Ramos (cell line): ENCODE measurements at regions not wholly inside any gene's neighbourhood (a gene's known extent, or its start where the extent isn't known, plus 50 kb on each side); places are given as distances from the start of the nearest gene placed in this dataset.

Experiments used
- in situ Hi-C: fragments of 300-500 bp; cut with MboI; formaldehyde crosslinking; loops from one replicate; pipeline ENCODE4 v1.14.3; 2022; ENCODE audit warnings: low sequenced_read_pairs; ENCODE audit not compliant: unreplicated experiment

DNA sequence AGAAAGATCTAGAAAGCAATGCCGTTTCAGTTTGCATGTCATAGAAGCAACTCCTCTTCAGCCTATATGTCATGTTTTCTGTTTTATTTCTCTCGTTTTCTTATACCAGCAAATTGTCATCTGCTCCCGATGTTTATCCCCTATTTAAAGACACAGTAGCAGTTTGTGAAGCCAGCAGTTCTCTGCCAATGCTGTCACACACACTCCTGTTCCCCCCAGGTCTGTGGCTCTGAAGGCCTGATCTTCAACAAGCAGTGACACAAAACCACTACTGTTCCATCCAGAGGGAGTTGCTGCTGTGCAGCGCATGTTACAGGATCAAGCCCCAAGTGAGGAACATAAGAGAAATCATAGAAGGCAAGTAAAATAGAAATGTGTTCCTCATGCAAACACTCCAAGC, 364.1 kb upstream of the SLC30A5 start:
- in situ Hi-C loops, result no loop called here

- in situ Hi-C loops, result no loop called here
These were observed 363.4 kb upstream of the SLC30A5 start for GRCh38 chr5:68730220-68730978.

DNA sequence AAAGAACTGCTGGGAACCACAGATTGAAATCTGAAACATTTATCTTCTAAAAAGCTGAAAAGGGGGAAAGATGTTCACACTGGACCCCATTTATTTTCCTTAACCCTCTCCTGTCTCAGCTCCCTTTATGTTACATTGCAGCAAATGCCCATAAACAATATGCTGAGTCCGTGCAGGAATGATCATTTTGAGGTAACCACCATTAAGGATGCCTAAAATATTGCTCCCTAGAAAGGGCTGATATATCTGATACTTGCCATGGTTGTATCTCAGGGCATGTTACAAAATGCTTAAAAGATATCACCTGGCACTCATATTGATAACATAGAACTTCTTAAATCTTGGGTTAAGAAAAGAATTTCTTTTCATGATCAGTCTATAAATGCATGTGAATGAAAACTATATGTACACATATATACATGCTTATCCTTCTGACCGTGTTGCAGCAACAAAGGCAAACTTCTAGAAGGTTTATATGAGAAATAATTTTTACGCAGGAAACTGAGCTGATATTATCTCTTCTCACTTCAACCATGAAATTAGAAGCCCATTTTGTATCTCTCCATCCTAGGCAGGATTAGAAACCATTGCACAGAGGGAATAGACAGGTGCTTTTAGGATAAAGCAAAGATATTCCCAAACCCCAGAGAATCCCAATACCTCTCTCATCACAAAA, 362.7 kb upstream of the SLC30A5 start:
- in situ Hi-C loops, result no loop called here

- in situ Hi-C loops, result no loop called here
These were observed 361.6 kb upstream of the SLC30A5 start for GRCh38 chr5:68732251-68732650.

GRCh38 chr5:68734781-68735180, 359.0 kb upstream of the SLC30A5 start:
- in situ Hi-C loops, result no loop called here

GRCh38 chr5:68738236-68738635, 355.6 kb upstream of the SLC30A5 start:
- in situ Hi-C loops, result no loop called here

DNA sequence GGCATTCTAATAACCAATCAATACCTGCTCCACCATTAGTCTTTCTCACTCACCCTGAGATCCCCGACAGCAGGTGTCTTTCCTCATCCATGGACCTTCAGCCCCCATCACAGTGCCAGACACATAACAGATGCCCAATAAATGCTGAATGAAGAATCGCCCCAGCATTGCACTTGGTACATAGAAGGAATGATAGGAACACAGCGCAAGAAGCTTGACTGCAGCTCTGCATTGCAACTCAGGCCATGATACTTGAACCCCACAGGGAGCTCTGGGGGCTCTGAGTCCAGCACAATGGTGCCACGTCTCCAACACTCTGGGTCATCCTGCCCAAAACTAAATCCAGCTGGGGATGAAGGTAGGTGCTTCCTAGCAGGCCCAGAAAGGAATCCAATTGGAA, 355.0 kb upstream of the SLC30A5 start:
- in situ Hi-C loops, result no loop called here

- in situ Hi-C loops, result no loop called here
These were observed 354.1 kb upstream of the SLC30A5 start for GRCh38 chr5:68739752-68740151.

DNA sequence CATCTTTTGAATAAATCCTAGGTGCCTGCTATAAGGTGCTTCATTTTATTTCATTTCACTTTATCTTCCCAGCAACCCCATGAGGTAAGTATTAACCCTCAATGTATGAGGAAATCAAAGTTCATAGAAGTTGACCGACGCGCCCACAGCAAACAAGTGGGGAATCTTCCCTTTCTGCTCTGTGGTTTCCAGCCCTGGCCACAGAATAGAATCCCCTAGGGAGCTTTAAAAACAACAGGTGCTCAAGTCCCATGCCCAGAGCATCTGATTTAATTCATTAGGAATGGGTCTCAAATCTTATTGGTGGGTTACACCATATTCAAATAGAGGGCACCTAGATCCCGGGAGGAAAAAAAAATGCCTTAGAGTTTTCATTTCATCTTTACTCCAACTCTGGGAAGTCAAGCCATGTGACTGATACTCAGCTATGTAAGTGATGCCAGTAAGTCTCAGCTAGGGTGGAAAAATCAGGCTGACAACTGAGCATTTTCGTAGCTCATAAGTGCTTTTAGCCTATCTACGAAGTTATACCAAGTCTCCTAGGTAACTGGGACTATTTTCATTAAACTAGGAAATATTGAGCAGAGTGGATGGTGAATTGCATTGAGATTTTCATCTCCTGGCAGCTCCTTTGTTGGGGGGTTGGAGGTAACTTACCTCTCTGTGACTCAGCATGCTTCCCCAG, 353.4 kb upstream of the SLC30A5 start:
- in situ Hi-C loops, result no loop called here

DNA sequence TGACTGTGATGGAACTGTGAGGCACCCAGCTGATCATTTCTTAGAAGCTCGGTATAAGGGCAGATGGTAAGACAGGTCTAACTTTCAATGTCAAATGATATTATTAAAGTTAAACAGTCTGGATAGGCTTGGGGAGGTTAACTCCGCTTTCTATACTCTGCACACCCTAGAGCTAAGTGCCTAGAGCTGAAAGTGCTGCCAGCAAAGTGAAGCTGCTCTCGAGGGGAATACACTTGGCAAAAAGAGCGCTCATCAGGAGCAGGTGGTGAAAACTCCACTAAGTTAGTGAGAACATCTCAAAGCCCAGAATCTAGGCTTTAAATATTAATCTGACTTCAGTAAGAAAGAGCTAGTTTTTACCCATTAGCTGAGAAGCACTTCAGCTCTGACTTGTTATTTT, 349.6 kb upstream of the SLC30A5 start:
- in situ Hi-C loops, result no loop called here

DNA sequence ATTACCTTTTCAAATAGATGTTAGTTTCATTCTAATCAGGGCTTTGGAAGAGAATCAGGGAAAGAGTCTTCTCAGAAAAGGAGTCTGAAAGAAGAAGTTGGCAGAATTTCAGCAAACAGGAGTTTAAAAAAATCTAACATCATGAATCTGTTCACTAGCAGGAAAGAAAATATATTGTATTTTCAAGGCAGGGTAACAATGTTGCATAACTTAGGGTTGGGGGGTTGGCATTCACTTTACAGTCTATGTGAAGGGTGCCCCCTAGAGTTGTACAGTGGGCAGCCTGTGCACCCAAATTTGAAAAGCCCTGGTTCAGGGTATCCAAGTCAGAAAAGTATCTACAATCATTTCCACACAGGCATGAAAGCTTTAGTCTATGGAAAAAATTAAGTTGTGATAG, 348.4 kb upstream of the SLC30A5 start:
- in situ Hi-C loops, result no loop called here

DNA sequence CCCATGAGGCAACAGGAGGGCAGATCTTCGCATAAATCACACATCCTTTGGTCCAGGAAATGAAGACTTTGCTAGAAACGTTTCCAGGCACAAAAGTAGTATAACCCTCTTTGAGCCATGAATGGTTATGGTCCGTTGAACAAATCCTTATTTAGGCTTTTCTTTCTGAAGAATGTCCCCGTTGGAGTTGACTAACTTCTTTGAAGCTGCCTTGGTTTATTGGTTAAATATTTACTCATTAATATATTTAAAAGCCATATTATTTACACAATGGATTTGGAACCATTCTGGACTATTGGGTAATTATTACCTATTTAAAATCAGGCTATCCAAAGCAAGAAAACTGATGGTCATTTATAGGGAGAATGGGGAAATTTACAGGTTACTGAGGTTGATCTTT, 347.6 kb upstream of the SLC30A5 start:
- in situ Hi-C loops, result no loop called here

DNA sequence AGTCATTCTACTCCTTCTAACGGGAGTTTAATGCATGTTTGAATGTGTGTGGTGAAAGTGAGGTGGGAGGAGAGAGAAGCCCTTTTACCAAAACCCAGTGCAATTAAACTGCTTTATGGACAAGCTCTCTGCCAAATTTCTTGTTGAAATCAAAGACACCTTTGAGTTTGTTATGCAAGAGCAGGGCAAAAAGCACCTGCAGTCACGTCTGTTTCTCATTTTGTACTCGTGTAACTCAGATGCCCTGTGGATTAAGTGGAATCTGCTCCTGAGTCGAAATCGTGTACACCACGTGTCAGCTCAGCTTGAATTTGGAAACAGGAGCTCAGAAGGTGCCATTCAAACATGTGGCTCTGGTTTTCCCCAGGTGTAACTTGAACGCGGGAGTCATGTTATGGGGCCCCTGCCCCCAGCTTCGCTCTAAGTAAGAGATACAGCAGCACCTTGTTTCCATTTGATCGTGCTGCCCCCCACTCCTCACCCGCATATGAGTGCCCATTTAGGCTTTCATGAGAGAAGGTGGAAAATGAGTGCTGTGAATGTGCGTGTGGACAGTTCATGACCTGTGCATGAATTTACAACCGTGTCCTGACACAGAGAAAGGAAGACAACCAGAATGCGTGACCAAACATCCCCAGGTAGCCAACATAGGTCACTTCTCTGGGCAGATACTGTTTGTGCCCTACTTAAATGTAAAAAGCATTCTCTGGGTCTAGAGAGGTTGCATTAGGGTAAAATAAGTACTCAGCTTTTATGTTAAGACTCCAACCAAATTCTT, 347.0 kb upstream of the SLC30A5 start:
- in situ Hi-C loops, result no loop called here

GRCh38 chr5:68747521-68747920, 346.3 kb upstream of the SLC30A5 start:
- in situ Hi-C loops, result no loop called here

- in situ Hi-C loops, result no loop called here
These were observed 345.7 kb upstream of the SLC30A5 start for GRCh38 chr5:68748101-68748500.

DNA sequence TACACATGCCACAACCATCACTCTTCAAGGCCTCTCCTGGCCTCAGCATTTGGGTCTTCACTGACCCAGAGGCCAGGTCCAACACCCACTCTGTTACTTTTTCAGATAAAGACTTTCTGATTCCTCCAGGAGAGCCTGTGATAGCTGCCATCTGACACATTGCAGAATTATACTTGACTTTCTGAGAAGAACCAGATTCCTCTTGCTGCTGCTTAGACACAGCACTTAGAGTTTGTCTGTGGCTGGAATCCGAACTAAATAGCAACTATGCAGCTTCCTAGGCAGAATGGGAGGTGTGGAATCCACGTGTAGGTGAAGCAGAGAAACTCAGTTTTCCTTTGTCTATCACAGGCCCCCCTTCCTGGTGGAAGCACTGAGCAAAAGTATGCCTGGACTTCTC, 344.7 kb upstream of the SLC30A5 start:
- in situ Hi-C loops, result no loop called here

- in situ Hi-C loops, result no loop called here
These were observed 344.2 kb upstream of the SLC30A5 start for GRCh38 chr5:68749631-68750030.

DNA sequence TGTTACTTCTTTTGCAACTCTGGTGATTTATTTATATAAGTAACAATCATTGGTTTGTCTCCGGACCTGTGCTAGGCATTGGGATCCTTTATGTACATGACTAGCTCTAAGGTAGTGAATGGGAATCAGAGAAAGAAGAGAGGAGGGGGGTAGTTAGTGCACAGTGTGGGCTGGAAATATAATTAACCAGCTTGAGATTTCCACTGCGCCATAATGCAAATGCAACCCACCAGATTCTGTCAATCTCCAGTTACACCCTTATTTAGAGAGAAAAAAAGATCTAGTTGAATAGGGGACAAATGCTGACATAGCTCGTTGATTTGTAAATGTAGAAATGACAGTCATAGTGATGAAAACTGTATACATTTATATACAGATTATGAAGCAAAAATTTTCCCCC, 342.2 kb upstream of the SLC30A5 start:
- in situ Hi-C loops, result no loop called here

DNA sequence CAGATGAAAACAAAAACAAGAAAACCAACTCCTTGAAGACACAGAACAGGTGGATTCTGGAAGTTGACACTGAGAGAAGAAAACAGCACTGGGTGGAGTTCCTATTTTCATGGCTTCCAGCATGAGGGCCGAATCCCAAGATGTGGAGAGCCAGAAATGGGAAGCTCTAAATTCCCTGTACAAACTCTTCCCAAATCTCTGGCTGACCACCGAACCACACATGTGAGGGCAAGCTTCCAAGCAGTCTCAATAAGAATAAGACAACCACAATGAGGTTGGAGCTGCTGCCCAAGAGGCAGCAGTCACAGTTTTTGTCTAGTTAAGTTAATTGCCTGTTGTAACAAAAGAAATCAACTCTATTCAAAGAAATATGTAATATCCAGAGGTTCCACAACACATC, 339.3 kb upstream of the SLC30A5 start:
- in situ Hi-C loops, result no loop called here

DNA sequence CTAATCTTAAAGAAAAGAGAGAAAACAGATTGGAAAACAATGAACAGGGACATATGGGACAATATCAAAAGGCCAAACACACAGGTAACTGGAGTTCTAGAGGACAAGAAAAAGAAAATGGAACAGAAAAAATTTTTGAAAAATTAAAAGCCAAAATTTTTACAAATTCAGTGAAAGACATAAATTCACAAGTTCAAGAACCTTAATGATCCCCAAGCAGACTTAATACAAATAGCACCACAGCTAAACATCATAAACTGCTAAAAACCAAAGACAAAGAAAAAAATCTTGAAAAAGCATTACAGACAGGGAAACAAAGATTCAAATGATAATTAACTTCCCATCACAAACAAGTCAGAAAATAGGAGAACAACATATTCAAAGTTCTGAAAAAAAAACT, 338.5 kb upstream of the SLC30A5 start:
- in situ Hi-C loops, result no loop called here

DNA sequence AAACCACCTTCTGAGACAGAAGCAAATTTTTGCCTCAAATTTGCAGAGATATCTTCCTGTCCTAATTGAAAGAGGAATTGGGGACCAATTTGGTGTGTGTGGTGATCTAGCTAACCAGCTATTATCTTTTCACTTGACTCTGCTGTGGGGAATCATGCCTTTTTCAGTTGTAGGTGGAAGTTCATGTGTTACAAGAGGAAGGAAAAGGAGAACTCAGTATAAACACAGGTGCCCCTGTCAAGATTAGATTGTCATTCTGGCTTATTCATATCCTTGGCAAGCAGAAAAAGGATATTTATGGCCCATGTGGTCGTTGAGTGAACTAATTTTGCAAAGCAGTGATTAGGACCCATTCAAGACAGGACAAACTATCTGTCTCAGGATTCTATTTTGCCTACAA, 336.8 kb upstream of the SLC30A5 start:
- in situ Hi-C loops, result no loop called here
